SW480 (cell line): ENCODE measurements at regions not wholly inside any gene's neighbourhood (a gene's known extent, or its start where the extent isn't known, plus 50 kb on each side); places are given as distances from the start of the nearest gene placed in this dataset.
"Not testable (repeated sequence)": the region's sequence is repeated elsewhere in the genome, so short reads cannot be mapped to it uniquely, and the experiment has no call there.

Experiments
- DNase-seq: peaks from one replicate; pipeline ENCODE4 v3.0.0-alpha.2; 2016; ENCODE audit warnings: low spot score

GRCh38 chr6:74181471-74181870, 485.5 kb downstream of the CD109 start:
- no peak for DNase-seq

DNA sequence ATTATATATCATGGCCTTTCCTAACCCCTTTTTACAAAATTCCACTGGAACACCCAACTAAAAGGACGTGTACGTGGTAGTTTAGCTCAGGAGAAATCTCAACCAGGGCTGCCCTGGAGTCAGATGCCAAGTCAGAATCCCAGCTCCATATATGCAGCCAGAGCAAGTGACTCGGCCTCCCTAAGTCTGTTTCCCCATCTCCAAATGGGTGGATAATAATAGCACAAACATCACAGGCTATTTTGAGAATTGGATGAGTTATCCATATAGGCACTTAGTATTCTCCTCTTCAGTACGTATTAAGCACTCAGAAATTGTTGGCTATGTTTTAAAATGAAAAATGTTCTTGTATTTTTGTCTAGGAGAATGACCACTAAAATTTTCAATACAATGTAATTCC, 481.5 kb downstream of the CD109 start:
- DNase-seq = no peak

- DNase-seq = not testable (repeated sequence)
These were observed 474.5 kb downstream of the CD109 start for GRCh38 chr6:74170550-74170949.

DNA sequence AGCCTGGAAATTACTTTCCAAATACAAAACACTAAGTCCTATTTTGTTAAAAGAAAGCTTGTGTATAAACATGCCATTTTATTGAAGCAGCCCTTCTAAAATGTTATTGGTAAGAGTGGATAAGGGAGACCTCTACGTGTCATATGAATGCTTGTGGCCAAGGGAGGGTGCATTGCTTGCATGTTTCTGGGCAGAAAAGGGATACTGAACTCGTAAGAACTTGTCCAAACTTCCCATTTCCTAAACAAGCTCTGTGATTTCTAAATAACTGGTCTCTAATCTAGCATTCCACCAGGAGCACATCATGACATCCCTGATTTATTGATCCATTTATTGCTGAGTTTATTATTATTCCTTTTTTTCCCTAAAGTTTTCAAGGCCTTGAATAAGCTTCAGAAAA, 474.1 kb downstream of the CD109 start:
- DNase-seq = no peak

DNA sequence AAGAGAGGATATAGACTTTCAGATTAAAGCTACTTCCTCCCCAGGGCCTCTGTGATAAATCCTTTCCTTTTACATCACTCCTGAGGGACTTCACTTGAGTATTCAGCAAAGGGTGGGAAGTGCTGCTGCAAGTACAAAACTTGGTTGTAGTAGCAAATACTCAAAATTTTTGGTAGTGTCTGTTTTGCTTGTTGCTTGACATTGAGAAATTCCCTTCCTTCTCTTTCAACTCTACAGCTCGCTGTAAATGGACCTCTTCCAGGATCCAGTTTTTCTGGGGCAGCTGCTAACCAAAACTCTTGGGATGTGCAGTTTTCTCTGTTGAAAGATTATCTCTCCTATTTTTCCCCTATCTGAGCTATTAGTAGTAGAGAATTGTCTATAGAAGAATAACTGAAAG, 472.0 kb downstream of the CD109 start:
- DNase-seq = no peak

DNA sequence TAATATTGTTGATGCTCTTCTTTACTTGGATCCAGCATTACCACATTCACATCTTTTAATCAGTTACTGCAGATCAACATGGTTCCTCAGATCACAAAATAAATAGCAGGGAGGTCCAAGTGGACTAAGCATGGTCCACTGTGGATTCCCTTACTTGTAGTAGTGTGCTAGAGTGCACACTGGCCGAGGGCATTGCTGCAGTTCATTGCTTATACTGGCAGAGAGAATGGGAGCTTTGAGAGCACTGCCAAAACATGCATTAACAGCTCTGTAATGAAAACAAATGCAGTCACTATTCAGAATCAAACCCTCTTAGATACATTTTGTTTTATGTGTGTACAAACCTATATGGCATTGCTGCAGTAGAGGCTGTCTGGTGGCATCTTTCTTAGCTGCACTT, 471.5 kb downstream of the CD109 start:
- no peak for DNase-seq

GRCh38 chr6:74166849-74167248, 470.8 kb downstream of the CD109 start:
- DNase-seq = peak; percentile 41

GRCh38 chr6:74161380-74161779, 465.4 kb downstream of the CD109 start:
- DNase-seq = no peak

DNA sequence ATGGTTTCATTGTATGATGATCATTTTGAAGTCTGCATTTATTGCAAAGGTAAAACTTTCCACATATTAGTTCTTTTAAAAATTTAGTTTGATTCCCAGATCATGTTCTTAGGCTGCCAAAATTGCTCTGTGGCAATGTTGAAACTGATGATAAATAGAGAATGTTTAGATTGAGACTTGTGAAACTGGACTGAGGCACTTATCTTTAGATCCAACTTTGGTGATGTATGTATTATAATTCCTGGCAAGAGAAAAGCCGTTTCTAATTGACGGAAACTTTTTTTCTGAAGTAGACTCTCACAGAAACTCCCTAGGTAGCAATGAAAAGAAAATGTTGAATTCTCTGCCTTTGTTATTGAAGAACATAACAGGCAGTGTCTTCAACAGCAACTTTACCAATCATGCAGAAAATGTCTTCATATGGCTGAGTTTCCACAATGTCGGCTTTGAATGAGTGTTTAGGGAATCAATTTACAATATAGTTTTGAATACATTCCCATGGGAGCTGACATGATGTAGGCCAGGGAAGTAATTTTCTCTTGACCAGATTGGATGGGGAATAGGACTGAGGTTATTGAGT, 456.2 kb downstream of the CD109 start:
- no peak for DNase-seq

DNA sequence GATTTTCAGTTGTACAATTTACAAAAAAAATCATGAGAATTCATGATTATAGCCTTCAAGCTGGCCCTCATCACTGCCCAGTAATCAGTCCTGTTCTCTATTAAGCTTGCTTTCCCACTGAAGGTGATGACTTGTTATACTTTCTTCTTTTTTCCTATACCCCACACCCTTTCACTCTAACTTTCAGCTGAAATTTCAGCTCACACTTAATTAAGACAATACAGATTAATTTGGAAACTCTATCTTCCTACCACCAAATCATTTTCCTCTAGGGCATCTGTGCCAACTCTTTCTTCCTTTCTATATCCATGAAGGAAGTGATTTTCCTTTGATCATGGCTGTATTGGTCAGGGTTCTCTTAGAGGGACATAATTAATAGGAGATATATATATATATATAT, 449.9 kb downstream of the CD109 start:
- no peak for DNase-seq

DNA sequence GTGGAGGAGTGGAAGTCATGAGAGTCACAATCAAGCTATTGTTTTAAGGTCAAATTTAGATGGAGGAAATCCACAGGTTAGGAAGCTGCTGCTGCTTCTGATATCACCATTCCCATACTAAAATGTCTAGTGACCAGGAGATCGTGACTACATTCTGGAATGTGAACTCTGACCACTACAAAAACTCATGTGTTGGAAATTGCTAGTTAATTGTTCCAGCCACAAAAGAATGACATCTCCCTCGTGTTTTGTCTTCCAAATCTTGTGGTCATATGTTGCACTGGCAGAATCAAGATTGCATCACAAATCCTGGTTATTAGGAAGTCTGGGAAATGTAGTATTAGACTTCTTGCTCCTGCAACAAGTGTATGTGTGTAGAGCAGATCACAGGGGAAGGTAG, 441.9 kb downstream of the CD109 start:
- DNase-seq = peak; percentile 93

DNA sequence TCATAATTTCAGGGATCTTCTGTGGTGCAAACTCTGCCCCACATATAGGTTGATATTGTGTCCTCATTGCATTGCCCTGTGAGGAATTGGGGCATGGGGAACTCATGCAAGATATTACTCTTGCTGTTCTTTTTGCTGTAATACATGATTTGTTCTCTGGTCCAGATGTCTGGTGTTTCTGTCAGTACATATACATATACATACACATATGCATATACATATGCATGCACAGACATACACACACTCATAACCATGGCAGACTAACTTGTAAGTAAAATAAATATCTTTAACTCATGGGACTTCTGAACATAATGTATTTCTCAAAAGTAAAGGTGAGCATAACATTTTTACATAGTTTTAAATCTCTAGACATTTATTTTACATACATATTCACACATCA, 438.3 kb downstream of the CD109 start:
- DNase-seq = no peak

DNA sequence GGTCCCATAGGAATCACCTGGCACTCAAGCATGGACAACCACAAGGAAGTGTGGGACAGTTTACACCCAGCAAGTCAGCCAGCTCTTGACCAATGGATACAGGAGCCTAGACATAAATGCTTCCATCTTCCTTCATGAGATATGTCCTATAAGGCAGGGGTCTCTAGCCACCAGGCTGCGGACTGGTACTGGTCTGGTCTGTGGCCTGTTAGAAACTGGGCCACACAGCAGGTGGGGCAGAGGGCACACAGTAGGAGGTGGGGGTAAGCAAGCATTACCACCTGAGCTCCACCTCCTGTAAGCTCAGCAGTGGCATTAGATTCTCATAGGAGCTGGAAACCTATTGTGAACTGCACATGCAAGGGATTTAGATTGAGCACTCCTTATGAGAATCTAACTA, 437.1 kb downstream of the CD109 start:
- no peak for DNase-seq

DNA sequence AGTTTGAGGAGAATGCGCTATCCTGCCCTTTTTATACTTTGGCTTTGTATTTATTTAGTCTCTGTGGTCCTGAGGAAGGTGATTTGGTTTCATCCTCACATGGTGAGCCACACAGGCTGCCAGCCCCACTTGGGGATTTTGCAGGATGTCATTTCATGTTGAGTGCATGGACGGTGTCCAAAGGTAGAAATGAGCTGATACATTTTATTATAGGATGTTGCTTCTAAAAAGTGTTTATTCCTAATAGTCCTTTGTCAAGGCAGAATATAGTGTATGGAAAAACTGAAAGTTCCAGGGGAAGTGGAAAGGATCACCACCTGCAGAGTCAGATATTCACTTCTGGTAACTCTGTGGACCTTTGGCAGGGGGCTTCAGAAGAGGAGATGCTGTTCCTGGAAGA, 434.6 kb downstream of the CD109 start:
- no peak for DNase-seq

DNA sequence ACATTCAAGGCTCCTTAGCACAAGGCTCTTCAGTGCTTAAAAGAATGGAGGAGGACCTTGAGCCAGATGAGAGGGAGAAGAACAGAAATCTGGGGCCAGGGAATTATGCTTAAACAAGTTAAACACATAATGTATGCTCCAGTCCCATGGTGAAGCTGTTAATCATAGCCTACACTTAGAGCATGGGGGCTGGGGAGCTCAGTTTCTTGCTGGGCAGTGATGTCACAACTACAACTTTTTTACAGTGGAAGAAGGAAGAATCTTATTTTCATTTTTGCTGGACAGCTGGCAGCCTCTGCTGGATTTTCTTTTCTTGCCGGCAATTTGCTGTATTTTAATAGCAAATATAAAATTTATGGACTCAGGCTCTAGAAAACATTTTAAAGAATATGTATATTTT, 432.5 kb downstream of the CD109 start:
- no peak for DNase-seq

- DNase-seq = no peak
These were observed 421.1 kb downstream of the CD109 start for GRCh38 chr6:74117113-74117512.

DNA sequence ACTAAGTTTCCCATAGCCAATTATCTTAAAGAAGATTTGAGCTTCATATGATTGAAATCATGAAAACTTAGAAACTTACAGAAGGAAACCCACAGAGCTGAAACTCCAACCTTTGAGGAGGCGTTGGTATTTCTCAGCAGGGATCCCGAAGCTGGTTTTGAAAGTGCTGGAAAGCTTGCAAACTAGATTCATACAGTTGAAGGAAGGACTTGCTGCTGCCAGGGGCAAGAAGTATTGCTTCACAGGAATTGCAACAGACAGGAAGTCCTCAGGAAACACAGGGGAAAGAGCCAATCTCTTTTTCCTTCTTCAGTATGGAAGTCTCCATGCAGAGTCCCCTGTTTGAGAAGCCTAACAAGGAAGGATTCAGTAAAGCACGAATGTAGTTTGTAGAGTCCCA, 419.7 kb downstream of the CD109 start:
- DNase-seq = no peak

DNA sequence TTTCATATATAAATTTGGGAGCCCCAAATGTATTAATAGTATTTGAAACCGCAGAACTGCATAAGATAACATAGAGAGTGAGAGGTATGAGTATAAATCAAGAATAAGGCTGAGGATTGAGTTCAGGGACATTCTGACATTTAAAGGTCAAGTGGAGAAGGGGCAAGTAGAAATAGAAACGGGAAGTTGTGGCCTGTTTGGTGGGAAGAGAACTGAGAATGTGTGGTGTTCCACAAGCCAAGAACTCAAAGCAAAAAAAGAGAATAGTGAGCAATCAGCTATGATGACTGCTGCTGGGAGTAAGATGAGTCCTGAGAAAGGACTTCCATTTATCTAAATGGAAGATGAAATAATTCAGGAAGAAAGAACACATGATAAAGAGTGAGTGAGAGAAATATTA, 418.4 kb downstream of the CD109 start:
- no peak for DNase-seq

GRCh38 chr6:74113901-74114300, 417.9 kb downstream of the CD109 start:
- DNase-seq = no peak

DNA sequence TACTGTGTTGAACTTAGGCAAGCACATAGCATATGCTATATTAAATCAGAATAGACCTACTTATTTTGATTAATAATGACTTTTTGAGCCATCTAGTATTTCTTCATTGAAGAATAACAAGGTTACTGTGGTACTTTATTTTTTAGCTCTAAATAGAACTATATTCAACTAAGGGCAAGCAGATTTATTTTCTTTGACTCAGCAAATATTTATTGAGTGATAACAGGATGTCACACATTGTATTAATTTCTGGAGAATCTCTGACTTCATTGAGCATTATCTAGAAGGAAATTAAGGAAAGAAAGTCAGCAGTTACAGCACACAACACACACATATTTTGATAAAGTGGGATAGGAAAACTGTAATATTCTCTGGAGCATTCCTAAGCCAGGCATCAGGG, 407.4 kb downstream of the CD109 start:
- DNase-seq = no peak

GRCh38 chr6:74100719-74101287, 404.8 kb downstream of the CD109 start:
- DNase-seq = no peak

DNA sequence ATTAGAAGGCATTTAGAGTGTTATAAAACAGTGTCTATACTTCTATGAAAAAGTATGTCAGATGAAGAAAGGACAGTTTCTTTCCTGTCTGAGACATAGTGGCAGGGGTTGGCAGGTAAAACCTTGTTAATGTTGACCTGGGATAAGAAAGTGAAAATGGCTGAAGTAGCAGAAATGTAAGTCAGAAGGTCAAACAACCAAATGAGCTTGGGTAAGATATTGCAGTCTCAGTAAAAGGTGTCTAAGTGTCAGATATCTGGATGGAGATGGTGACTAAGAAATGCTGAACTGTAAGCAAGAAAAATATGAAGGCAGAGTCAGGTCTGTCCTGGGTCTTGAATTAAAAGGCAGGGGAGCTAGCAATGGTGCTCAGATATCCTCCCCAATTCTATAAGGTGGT, 400.3 kb downstream of the CD109 start:
- DNase-seq = no peak

DNA sequence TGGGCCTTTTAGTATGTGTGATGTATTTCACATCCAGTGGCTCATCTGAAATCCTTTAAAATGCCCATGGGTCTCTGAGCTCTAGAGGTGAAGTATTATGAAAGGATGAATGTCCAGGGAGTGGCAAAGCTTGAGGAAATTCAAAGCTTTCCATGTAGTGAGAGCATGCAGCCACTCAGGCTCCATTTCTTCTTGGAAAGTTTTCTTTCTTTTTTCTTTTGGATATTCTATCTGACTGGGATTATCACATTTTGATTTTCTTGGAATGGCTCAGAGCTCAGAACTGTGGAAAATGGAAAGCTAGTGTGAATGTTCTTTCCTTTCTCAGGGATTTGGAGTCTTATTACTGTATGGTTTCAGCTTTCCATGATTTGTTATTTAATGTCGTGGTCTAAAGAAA, 397.4 kb downstream of the CD109 start:
- DNase-seq = no peak

- DNase-seq = no peak
These were observed 395.8 kb downstream of the CD109 start for GRCh38 chr6:74091794-74092157.
